Parathyroid adenoma (tissue), 2 donors: ENCODE measurements at regions not wholly inside any gene's neighbourhood (a gene's known extent, or its start where the extent isn't known, plus 50 kb on each side); places are given as distances from the start of the nearest gene placed in this dataset.

Experiments used
- H2AFZ ChIP-seq: fragments of 300-600 bp; sonication (generic); one replicate; pipeline ENCODE4 v1.7.0; 2017; ENCODE audit warnings: antibody characterized with exemption, mild to moderate bottlenecking
- H3K27ac ChIP-seq: fragments of 300-600 bp; sonication (generic); one replicate; pipeline ENCODE4 v1.7.0; 2017
- H3K27me3 ChIP-seq: fragments of 300-600 bp; sonication (generic); one replicate; pipeline ENCODE4 v1.7.0; 2017; ENCODE audit warnings: low read length; ENCODE audit not compliant: control insufficient read depth, insufficient read depth
- H3K36me3 ChIP-seq: fragments of 300-600 bp; sonication (generic); one replicate; pipeline ENCODE4 v1.7.0; 2017; ENCODE audit warnings: low read length; ENCODE audit not compliant: control insufficient read depth, insufficient read depth
- H3K4me1 ChIP-seq: fragments of 300-600 bp; sonication (generic); one replicate; pipeline ENCODE4 v1.7.0; 2017; ENCODE audit warnings: control low read depth
- H3K4me2 ChIP-seq: fragments of 300-600 bp; sonication (generic); one replicate; pipeline ENCODE4 v1.7.0; 2017; ENCODE audit warnings: low read length
- H3K4me3 ChIP-seq: fragments of 300-600 bp; sonication (generic); one replicate; pipeline ENCODE4 v1.7.0; 2017; ENCODE audit warnings: low read depth, low read length
- H3K79me2 ChIP-seq: fragments of 300-600 bp; sonication (generic); one replicate; pipeline ENCODE4 v1.7.0; 2017; ENCODE audit warnings: control low read depth
- H3K9ac ChIP-seq: fragments of 300-600 bp; sonication (generic); one replicate; pipeline ENCODE4 v1.7.0; 2017; ENCODE audit warnings: mild to moderate bottlenecking
- H3K9me3 ChIP-seq: fragments of 300-600 bp; sonication (generic); one replicate; pipeline ENCODE4 v1.7.0; 2017; ENCODE audit warnings: low read length; ENCODE audit not compliant: control insufficient read depth
- CTCF ChIP-seq: fragments of 300-600 bp; sonication (generic); IDR thresholded peaks from one replicate; pipeline ENCODE4 v1.7.0; 2017; ENCODE audit warnings: antibody characterized with exemption, mild to moderate bottlenecking
- donor health status: primary hyperparathyroidism.

- Histone ChIP-seq H3K4me2 (no peak overlapping the region), H3K27me3 (no peaks in the 10 kb centered on the region), H3K4me3 (no peak overlapping the region), H3K79me2 (no peaks in the 10 kb centered on the region), H3K9me3 (no peaks in the 10 kb centered on the region), H3K9ac (no peak overlapping the region), H3K27ac (no peak overlapping the region), H2AFZ (no peak overlapping the region), H3K4me1 (no peaks in the 10 kb centered on the region), H3K36me3 (no peaks in the 10 kb centered on the region)
- no peak for TF ChIP-seq CTCF
These were observed 261.7 kb upstream of the GNPDA2 start for GRCh38 chr4:44988011-44988410.

GRCh38 chr4:44985938-44986337, 259.6 kb upstream of the GNPDA2 start:
- no peaks in the 10 kb centered on the region for H3K36me3 ChIP-seq
- H3K9me3 ChIP-seq, result no peaks in the 10 kb centered on the region
- H3K27me3 ChIP-seq, result no peaks in the 10 kb centered on the region
- H2AFZ ChIP-seq, result no peak overlapping the region
- H3K9ac ChIP-seq, result no peak overlapping the region
- no peaks in the 10 kb centered on the region for H3K79me2 ChIP-seq
- H3K4me3 ChIP-seq, result no peak overlapping the region
- no peaks in the 10 kb centered on the region for H3K4me1 ChIP-seq
- TF ChIP-seq CTCF, result no peak
- H3K4me2 ChIP-seq, result no peak overlapping the region
- H3K27ac ChIP-seq, result no peak overlapping the region

- TF ChIP-seq CTCF, result no peak
- no peak overlapping the region for H2AFZ ChIP-seq
- H3K36me3 ChIP-seq, result no peaks in the 10 kb centered on the region
- no peaks in the 10 kb centered on the region for H3K9me3 ChIP-seq
- no peaks in the 10 kb centered on the region for H3K4me1 ChIP-seq
- H3K9ac ChIP-seq, result no peak overlapping the region
- no peak overlapping the region for H3K27ac ChIP-seq
- H3K27me3 ChIP-seq, result no peaks in the 10 kb centered on the region
- H3K4me3 ChIP-seq, result no peak overlapping the region
- no peak overlapping the region for H3K4me2 ChIP-seq
- no peaks in the 10 kb centered on the region for H3K79me2 ChIP-seq
These were observed 258.8 kb upstream of the GNPDA2 start for GRCh38 chr4:44985152-44985551.

- TF ChIP-seq CTCF, result no peak
- H3K36me3 ChIP-seq, result no peaks in the 10 kb centered on the region
- no peaks in the 10 kb centered on the region for H3K4me1 ChIP-seq
- no peaks in the 10 kb centered on the region for H3K79me2 ChIP-seq
- H2AFZ ChIP-seq, result no peak overlapping the region
- H3K9me3 ChIP-seq, result no peaks in the 10 kb centered on the region
- H3K27ac ChIP-seq, result no peak overlapping the region
- no peak overlapping the region for H3K4me3 ChIP-seq
- H3K27me3 ChIP-seq, result no peaks in the 10 kb centered on the region
- no peak overlapping the region for H3K4me2 ChIP-seq
- no peak overlapping the region for H3K9ac ChIP-seq
These were observed 257.7 kb upstream of the GNPDA2 start for GRCh38 chr4:44984083-44984482.

- no peak for TF ChIP-seq CTCF
- H3K9ac ChIP-seq, result no peak overlapping the region
- no peak overlapping the region for H3K4me3 ChIP-seq
These were observed 256.7 kb upstream of the GNPDA2 start for GRCh38 chr4:44983083-44983482.

More at GRCh38 chr4:44983083-44983482, 256.7 kb upstream of the GNPDA2 start:
- H3K36me3 ChIP-seq, result no peaks in the 10 kb centered on the region
- no peaks in the 10 kb centered on the region for H3K79me2 ChIP-seq
- no peak overlapping the region for H2AFZ ChIP-seq
- H3K4me2 ChIP-seq, result no peak overlapping the region
- H3K27ac ChIP-seq, result no peak overlapping the region
- H3K4me1 ChIP-seq, result no peaks in the 10 kb centered on the region
- no peaks in the 10 kb centered on the region for H3K27me3 ChIP-seq
- H3K9me3 ChIP-seq, result no peaks in the 10 kb centered on the region
